K562 (cell line): ENCODE measurements at regions not wholly inside any gene's neighbourhood (a gene's known extent, or its start where the extent isn't known, plus 50 kb on each side); places are given as distances from the start of the nearest gene placed in this dataset.

Experiments
- ATAC-seq: fragments of 200-7000 bp; cut with Tn5 transposase; 3 replicates; pipeline ENCODE4 v1.9.1; 2020; ENCODE audit warnings: moderate library complexity
- BruUV-seq: library from RNA; stranded (reverse); fragments of 400-500 nt; replicated peaks from 2 replicates; lab custom pipeline; 2021; lab: Mats Ljungman, UMichigan
- CTCF ChIA-PET: fragments of 300-600 bp; formaldehyde crosslinking; extraction: SDS; loops from one replicate; lab custom pipeline; 2021; ENCODE audit warnings: low intra/inter-chr PET ratio; lab: Yijun Ruan, JAX
- POLR2A ChIA-PET: fragments of 300-600, 350-650 bp; sonication (Branson Sonifier 250); formaldehyde crosslinking; extraction: SDS; loops from one replicate; lab custom pipeline; 2021; ENCODE audit warnings: antibody characterized with exemption, inconsistent platforms; lab: Yijun Ruan, JAX
- DNase-seq, 4 experiments: peaks; one replicate each; pipeline versions ENCODE4 v3.0.0 to v3.0.0-alpha.2; 2011 to 2018; ENCODE audit warnings: low spot score in 3 of 4, mixed read lengths in 3 of 4; ENCODE audit errors: extremely low read depth in 1 of 4
- FAIRE-seq: peaks from 2 replicates; lab custom pipeline; 2011; peaks lifted over from hg19 to GRCh38; lab: Jason Lieb, UNC
- H2AFZ ChIP-seq: 2 replicates; pipeline ENCODE4 v1.6.0; 2011; ENCODE audit warnings: low read depth, low read length, control low read depth, inconsistent platforms
- H3K27ac ChIP-seq: fragments of 200-600 bp; 3 replicates; pipeline ENCODE4 v1.8.0; 2011; ENCODE audit warnings: low read depth, mild to moderate bottlenecking, control low read depth, inconsistent platforms, low read length, moderate library complexity, mixed read lengths; ENCODE audit errors: extremely low read depth
- H3K27me3 ChIP-seq, 2 experiments: fragments of 300-600 bp in 1 of 2; 2 replicates in 1 of 2; 3 replicates in 1 of 2; pipeline versions ENCODE4 v1.6.0 to v1.8.0; 2011; ENCODE audit warnings: inconsistent platforms in 2 of 2, low read length in 2 of 2, mild to moderate bottlenecking in 1 of 2, mixed read lengths in 1 of 2, moderate library complexity in 1 of 2; ENCODE audit not compliant: control insufficient read depth in 2 of 2, insufficient read depth in 2 of 2
- H3K36me3 ChIP-seq: fragments of 300-600 bp; 3 replicates; pipeline ENCODE4 v1.8.0; 2011; ENCODE audit warnings: mild to moderate bottlenecking, low read length, inconsistent platforms; ENCODE audit not compliant: control insufficient read depth, insufficient read depth
- H3K4me1 ChIP-seq, 2 experiments: fragments of 200-600 bp in 1 of 2; replicated peaks in 1 of 2; 2 replicates in 1 of 2; 3 replicates in 1 of 2; pipeline versions ENCODE4 v1.5.1 to v1.8.0; 2011; ENCODE audit warnings: inconsistent platforms in 2 of 2, low read length in 2 of 2, mild to moderate bottlenecking in 1 of 2, mixed read lengths in 1 of 2, moderate library complexity in 1 of 2; ENCODE audit not compliant: control insufficient read depth in 2 of 2, insufficient read depth in 2 of 2
- H3K4me2 ChIP-seq: 2 replicates; pipeline ENCODE4 v1.6.1; 2011; ENCODE audit warnings: low read length, control low read depth, inconsistent platforms, mixed read lengths; ENCODE audit not compliant: insufficient read depth
- H3K4me3 ChIP-seq: fragments of 200-600 bp; sonication (generic), shearing (Covaris generic); 2 replicates; pipeline ENCODE4 v1.5.1; 2016; ENCODE audit warnings: control low read depth, inconsistent platforms
- H3K79me2 ChIP-seq: fragments of 200-600 bp; 3 replicates; pipeline ENCODE4 v1.8.0; 2011; ENCODE audit warnings: low read length, inconsistent platforms; ENCODE audit not compliant: control insufficient read depth, insufficient read depth
- H3K9ac ChIP-seq, 2 experiments: 2 replicates each; pipeline versions ENCODE4 v1.6.0 to v1.6.1; 2011; ENCODE audit warnings: low read depth in 2 of 2, low read length in 2 of 2, control low read depth in 1 of 2, inconsistent platforms in 1 of 2, mild to moderate bottlenecking in 1 of 2, mixed read lengths in 1 of 2; ENCODE audit not compliant: insufficient read depth in 1 of 2
- H3K9me1 ChIP-seq: one replicate; pipeline ENCODE4 v1.6.0; 2011; ENCODE audit warnings: inconsistent platforms, mild to moderate bottlenecking, low read length, moderate library complexity; ENCODE audit not compliant: control insufficient read depth, insufficient read depth
- H3K9me3 ChIP-seq: replicated peaks from 2 replicates; pipeline ENCODE4 v1.5.1; 2011; ENCODE audit warnings: low read depth, low read length, inconsistent platforms; ENCODE audit not compliant: control insufficient read depth, insufficient read depth
- H4K20me1 ChIP-seq: replicated peaks from 2 replicates; pipeline ENCODE4 v1.6.1; 2011; ENCODE audit warnings: low read length, inconsistent platforms, mixed read lengths; ENCODE audit not compliant: control insufficient read depth, insufficient read depth
- EWSR1 ChIP-seq: fragments of 450-650 bp; IDR thresholded peaks from 2 replicates; pipeline ENCODE4 v1.6.1; 2018; ENCODE audit warnings: borderline replicate concordance, mild to moderate bottlenecking, low read depth, moderate library complexity; ENCODE audit not compliant: partially characterized antibody
- GATAD2B ChIP-seq: fragments of 450-650 bp; IDR thresholded peaks from 2 replicates; pipeline ENCODE4 v1.6.1; 2017; ENCODE audit warnings: mild to moderate bottlenecking, borderline replicate concordance
- JUND ChIP-seq, 2 experiments: IDR thresholded peaks; 2 replicates in 1 of 2; 3 replicates in 1 of 2; pipeline ENCODE4 v1.6.1; 2011; ENCODE audit warnings: borderline replicate concordance in 2 of 2, low read depth in 2 of 2, low read length in 2 of 2, improper control_type of control experiment in 1 of 2, missing biosample characterization in 1 of 2, missing genetic modification characterization in 1 of 2, missing genetic modification reagents in 1 of 2
- PCBP1 ChIP-seq: fragments of 200-400 bp; formaldehyde crosslinking; IDR thresholded peaks from 2 replicates; pipeline ENCODE4 v1.6.1; 2018; ENCODE audit warnings: mild to moderate bottlenecking, low read depth, low read length; ENCODE audit not compliant: poor library complexity, severe bottlenecking
- POLR3A ChIP-seq: IDR thresholded peaks from 2 replicates; pipeline ENCODE4 v1.6.1; 2011; ENCODE audit warnings: borderline replicate concordance, mild to moderate bottlenecking, moderate library complexity; ENCODE audit not compliant: insufficient read length, insufficient read depth; ENCODE audit errors: extremely low read depth
- PURB ChIP-seq: sonication (generic); formaldehyde crosslinking; IDR thresholded peaks from 2 replicates; pipeline ENCODE4 v1.9.0; 2021; ENCODE audit warnings: low read depth, mild to moderate bottlenecking, missing genetic modification reagents
- RAD51 ChIP-seq: fragments of 450-650 bp; IDR thresholded peaks from 2 replicates; pipeline ENCODE4 v1.7.1; 2016; ENCODE audit warnings: low read depth, mild to moderate bottlenecking, borderline replicate concordance
- SAFB ChIP-seq: fragments of 200-400 bp; formaldehyde crosslinking; IDR thresholded peaks from 2 replicates; pipeline ENCODE4 v1.6.1; 2017; ENCODE audit warnings: low read depth, low read length, borderline replicate concordance
- SAP30 ChIP-seq: fragments of 200-600 bp; sonication (generic); IDR thresholded peaks from 2 replicates; pipeline ENCODE4 v1.6.1; 2012; ENCODE audit warnings: borderline replicate concordance, low read depth, mild to moderate bottlenecking, moderate library complexity, low read length, control low read depth, inconsistent platforms; ENCODE audit not compliant: insufficient read depth, poor library complexity, severe bottlenecking
- SMAD1 ChIP-seq: fragments of 150-350 bp; IDR thresholded peaks from 2 replicates; pipeline ENCODE4 v1.6.1; 2014; ENCODE audit warnings: low read length, low read depth; ENCODE audit not compliant: partially characterized antibody
- SMAD3 ChIP-seq: fragments of 450-650 bp; formaldehyde crosslinking; conservative IDR thresholded peaks from 2 replicates; pipeline ENCODE4 v1.4.0; 2020; ENCODE audit warnings: mild to moderate bottlenecking
- TFAM ChIP-seq: fragments of 250-450 bp; sonication (Bioruptor Pico); conservative IDR thresholded peaks from 2 replicates; pipeline ENCODE4 v1.5.0; 2021; ENCODE audit warnings: mild to moderate bottlenecking, moderate library complexity
- ZBTB1 ChIP-seq: sonication (generic); formaldehyde crosslinking; IDR thresholded peaks from 2 replicates; pipeline ENCODE4 v1.8.1; 2023; ENCODE audit warnings: missing genetic modification reagents, low read depth, mild to moderate bottlenecking, borderline replicate concordance
- ZBTB49 ChIP-seq: sonication (generic); formaldehyde crosslinking; IDR thresholded peaks from 2 replicates; pipeline ENCODE4 v1.8.0; 2022; ENCODE audit warnings: missing genetic modification reagents, mild to moderate bottlenecking, borderline replicate concordance
- ZNF354B ChIP-seq: fragments of 250-450 bp; sonication (Bioruptor Pico); IDR thresholded peaks from 2 replicates; pipeline ENCODE4 v1.4.0; 2020
- ZNF408 ChIP-seq: fragments of 250-450 bp; sonication (Bioruptor Pico); IDR thresholded peaks from 2 replicates; pipeline ENCODE4 v1.4.0; 2020; ENCODE audit warnings: low read depth, mild to moderate bottlenecking, moderate library complexity
- ZNF75A ChIP-seq: fragments of 450-650 bp; formaldehyde crosslinking; IDR thresholded peaks from 2 replicates; pipeline ENCODE4 v1.4.0; 2020; ENCODE audit warnings: mild to moderate bottlenecking
- ZNF778 ChIP-seq: fragments of 450-650 bp; formaldehyde crosslinking; IDR thresholded peaks from 2 replicates; pipeline ENCODE4 v1.4.0; 2020; ENCODE audit warnings: mild to moderate bottlenecking, moderate library complexity
- WGBS: fragments of 100-300 bp; shearing (Covaris generic); methylation state at CpG from one replicate; pipeline ENCODE4 v1.1.6; 2016; ENCODE audit warnings: low coverage, mixed read lengths; ENCODE audit not compliant: insufficient coverage; ENCODE audit errors: missing lambda C conversion rate; 5-methylcytosine and 5-hydroxymethylcytosine counted together
- in situ Hi-C: fragments of 300-500 bp; cut with MboI; formaldehyde crosslinking; loops from 4 replicates; pipeline ENCODE4 v1.15.0; 2018; ENCODE audit warnings: inconsistent platforms, mixed read lengths
- intact Hi-C: fragments of 100-400 bp; cut with micrococcal nuclease; formaldehyde crosslinking; loops from 2 replicates; pipeline ENCODE4 v1.14.2; 2022

- no peak overlapping the region for H3K4me2 ChIP-seq
- no peak for DNase-seq
- no peak overlapping the region for H3K9ac ChIP-seq
- TF ChIP-seq ZBTB49 (CRISPR knock-in tag) = no peak
- no peak for TF ChIP-seq ZBTB1
- TF ChIP-seq EWSR1 = no peak
- no peak for TF ChIP-seq SAFB
- no peak for TF ChIP-seq GATAD2B
- no peak for TF ChIP-seq ZNF354B (CRISPR knock-in tag)
- TF ChIP-seq POLR3A = no peak
- no peak for TF ChIP-seq JUND (IDR thresholded peaks at IDR 0.05; ENCODE audit: borderline replicate concordance, low read depth, low read length)
- no peak for TF ChIP-seq JUND (tag; IDR thresholded peaks at IDR 0.05; ENCODE audit: borderline replicate concordance, low read depth, low read length)
- no peak for TF ChIP-seq RAD51
- TF ChIP-seq SAP30 = no peak
- TF ChIP-seq PURB (CRISPR knock-in tag) = no peak
- no peak for TF ChIP-seq ZNF408 (CRISPR knock-in tag)
- TF ChIP-seq ZNF778 (CRISPR knock-in tag) = no peak
- no peak for TF ChIP-seq ZNF75A (CRISPR knock-in tag)
- TF ChIP-seq SMAD1 = no peak
- TF ChIP-seq SMAD3 (CRISPR knock-in tag) = no peak
- TF ChIP-seq TFAM (CRISPR knock-in tag) = no peak
- TF ChIP-seq PCBP1 = no peak
- in situ Hi-C loops = no loop called here
- no TSS peak for BruUV-seq
- H3K27ac ChIP-seq = no peak overlapping the region
- 79% methylated on average over 9 of the region's 11 CpGs for WGBS
- H3K79me2 ChIP-seq = no peaks in the 10 kb centered on the region
- POLR2A ChIA-PET = interaction anchor here (1.0 kb wide), 1 partner anchor 29 kb away, joined by 3 read pairs; no protein-coding TSS in a partner anchor
- H3K4me1 ChIP-seq = peaks cover 0 to 38% of the 10 kb centered on the region in 2 experiments; a peak in 2 of 5 replicates
- CTCF ChIA-PET = no interaction called here
- H3K4me3 ChIP-seq = no peak overlapping the region
- H2AFZ ChIP-seq = no peak overlapping the region
- H3K9me1 ChIP-seq = peaks cover 6% of the 10 kb centered on the region
- no peaks in the 10 kb centered on the region for H3K27me3 ChIP-seq
- ATAC-seq = no peak
- intact Hi-C loops = no loop called here
- H3K9me3 ChIP-seq = no peaks in the 10 kb centered on the region
- peaks cover 11% of the 10 kb centered on the region; the same call in 2 of the 3 replicates for H3K36me3 ChIP-seq
- H4K20me1 ChIP-seq = 0 out of 2 replicates have a peak, but pooled peaks cover 2% of the 10 kb centered on the region
- no peak for FAIRE-seq
Observed at GRCh38 chr12:124454352-124454725, 113.1 kb downstream of the NCOR2 start.
